ENCODE measurements at regions not wholly inside any gene's neighbourhood (a gene's known extent, or its start where the extent isn't known, plus 50 kb on each side); places are given as distances from the start of the nearest gene placed in this dataset.
A peak's percentile ranks its signal among the peaks of the same experiment; 100 is the strongest.

GRCh38 chr6:43990275-43990626, 137.0 kb downstream of the MRPL14 start:
- TF ChIP-seq POLR2A (IDR thresholded peaks at IDR 0.05): no peak
- TF ChIP-seq CTCF (IDR thresholded peaks at IDR 0.05): no peak
- Histone ChIP-seq H3K27me3 (no peaks in the 10 kb centered on the region), H3K4me3 (no peak overlapping the region), H3K36me3 (no peaks in the 10 kb centered on the region), H3K27ac (peak overlapping the region in 2 of 4 donors; percentile 52 to 72), H3K9me3 (no peaks in the 10 kb centered on the region), H3K4me1 (peaks cover 0 to 18% (median 3%) of the 10 kb centered on the region in 4 donors)
- DNase-seq: peak in 1 of 3 donors; percentile 52

- no peaks in the 10 kb centered on the region for H3K27me3 ChIP-seq
- peaks cover 0 to 18% (median 3%) of the 10 kb centered on the region in 4 donors for H3K4me1 ChIP-seq
- H3K9me3 ChIP-seq: no peaks in the 10 kb centered on the region
- TF ChIP-seq POLR2A (IDR thresholded peaks at IDR 0.05): no peak
- no peak for TF ChIP-seq CTCF (IDR thresholded peaks at IDR 0.05)
- H3K4me3 ChIP-seq: no peak overlapping the region
- DNase-seq: peak in 1 of 3 donors; percentile 27
- H3K36me3 ChIP-seq: no peaks in the 10 kb centered on the region
- H3K27ac ChIP-seq: peak overlapping the region in 2 of 4 donors; percentile 52 to 72
Measured at GRCh38 chr6:43989581-43990146, 137.6 kb downstream of the MRPL14 start.

- no peak for TF ChIP-seq POLR2A (IDR thresholded peaks at IDR 0.05)
- TF ChIP-seq CTCF (IDR thresholded peaks at IDR 0.05): no peak
- H3K27me3 ChIP-seq: no peaks in the 10 kb centered on the region
- H3K4me3 ChIP-seq: no peak overlapping the region
- DNase-seq: no peak
- H3K27ac ChIP-seq: no peak overlapping the region
- H3K9me3 ChIP-seq: no peaks in the 10 kb centered on the region
- peaks cover 0 to 18% (median 3%) of the 10 kb centered on the region in 4 donors for H3K4me1 ChIP-seq
- H3K36me3 ChIP-seq: no peaks in the 10 kb centered on the region
Measured at GRCh38 chr6:43988801-43989200, 138.5 kb downstream of the MRPL14 start.

GRCh38 chr6:43987838-43988439, 139.3 kb downstream of the MRPL14 start:
- H3K9me3 ChIP-seq: no peaks in the 10 kb centered on the region
- peak in 1 of 3 donors; percentile 15 for DNase-seq
- H3K4me3 ChIP-seq: no peak overlapping the region
- no peak for TF ChIP-seq POLR2A (IDR thresholded peaks at IDR 0.05)
- no peak for TF ChIP-seq CTCF (IDR thresholded peaks at IDR 0.05)
- H3K27ac ChIP-seq: no peak overlapping the region
- H3K4me1 ChIP-seq: peaks cover 0 to 18% (median 3%) of the 10 kb centered on the region in 4 donors
- H3K36me3 ChIP-seq: no peaks in the 10 kb centered on the region
- H3K27me3 ChIP-seq: no peaks in the 10 kb centered on the region

- Histone ChIP-seq H3K4me3 (no peak overlapping the region), H3K27me3 (no peaks in the 10 kb centered on the region), H3K27ac (no peak overlapping the region), H3K9me3 (no peaks in the 10 kb centered on the region), H3K36me3 (no peaks in the 10 kb centered on the region), H3K4me1 (peaks cover 0 to 16% (median 3%) of the 10 kb centered on the region in 4 donors)
- peak in 1 of 3 donors; percentile 24 for DNase-seq
- TF ChIP-seq CTCF (IDR thresholded peaks at IDR 0.05) (no peak), POLR2A (IDR thresholded peaks at IDR 0.05) (no peak)
Measured at GRCh38 chr6:43986177-43986825, 141.0 kb downstream of the MRPL14 start.
